ENCODE measurements at regions not wholly inside any gene's neighbourhood (a gene's known extent, or its start where the extent isn't known, plus 50 kb on each side); places are given as distances from the start of the nearest gene placed in this dataset.
A peak's percentile ranks its signal among the peaks of the same experiment; 100 is the strongest.
"Not testable (repeated sequence)": the region's sequence is repeated elsewhere in the genome, so short reads cannot be mapped to it uniquely, and the experiment has no call there.

- DNase-seq (ENCODE audit: low spot score): not testable (repeated sequence)
Measured at GRCh38 chr19:21668072-21668773, 99.2 kb downstream of the ZNF100 start.

- DNase-seq (ENCODE audit: low spot score): no peak
Measured at GRCh38 chr19:21655540-21656126, 111.7 kb downstream of the ZNF100 start.

- not testable (repeated sequence) for DNase-seq (ENCODE audit: low spot score)
Measured at GRCh38 chr19:21651478-21651877, 115.9 kb downstream of the ZNF100 start.

GRCh38 chr19:21638776-21639175 is 128.6 kb downstream of the ZNF100 start:
- no peak for DNase-seq (ENCODE audit: low spot score)

GRCh38 chr19:21626924-21627697 is 121.7 kb downstream of the ZNF429 start:
- DNase-seq (ENCODE audit: low spot score): peak; percentile 86

GRCh38 chr19:21626091-21626490 is 120.7 kb downstream of the ZNF429 start:
- DNase-seq (ENCODE audit: low spot score): peak; percentile 65

- DNase-seq (ENCODE audit: low spot score): no peak
Measured at GRCh38 chr19:21622920-21623319, 117.5 kb downstream of the ZNF429 start.

GRCh38 chr19:21621671-21622070 is 116.3 kb downstream of the ZNF429 start:
- DNase-seq (ENCODE audit: low spot score): no peak

- no peak for DNase-seq (ENCODE audit: low spot score)
Measured at GRCh38 chr19:21617740-21618339, 112.4 kb downstream of the ZNF429 start.

GRCh38 chr19:21614776-21615175 is 109.4 kb downstream of the ZNF429 start:
- not testable (repeated sequence) for DNase-seq (ENCODE audit: low spot score)

GRCh38 chr19:21613201-21613600 is 107.8 kb downstream of the ZNF429 start:
- DNase-seq (ENCODE audit: low spot score): not testable (repeated sequence)

GRCh38 chr19:21612403-21612872 is 107.0 kb downstream of the ZNF429 start:
- DNase-seq (ENCODE audit: low spot score): no peak

- DNase-seq (ENCODE audit: low spot score): peak; percentile 62
Measured at GRCh38 chr19:21611659-21612402, 106.4 kb downstream of the ZNF429 start.

- DNase-seq (ENCODE audit: low spot score): no peak
Measured at GRCh38 chr19:21610787-21611186, 105.4 kb downstream of the ZNF429 start.

- no peak for DNase-seq (ENCODE audit: low spot score)
Measured at GRCh38 chr19:21610341-21610740, 104.9 kb downstream of the ZNF429 start.

GRCh38 chr19:21608571-21608970 is 103.2 kb downstream of the ZNF429 start:
- DNase-seq (ENCODE audit: low spot score): no peak

- DNase-seq (ENCODE audit: low spot score): no peak
Measured at GRCh38 chr19:21607449-21607848, 102.0 kb downstream of the ZNF429 start.

GRCh38 chr19:21607011-21607410 is 101.6 kb downstream of the ZNF429 start:
- not testable (repeated sequence) for DNase-seq (ENCODE audit: low spot score)

GRCh38 chr19:21606326-21606725 is 100.9 kb downstream of the ZNF429 start:
- DNase-seq (ENCODE audit: low spot score): not testable (repeated sequence)

GRCh38 chr19:21604951-21605476 is 99.6 kb downstream of the ZNF429 start:
- no peak for DNase-seq (ENCODE audit: low spot score)
